SK-N-SH (cell line): ENCODE measurements at regions not wholly inside any gene's neighbourhood (a gene's known extent, or its start where the extent isn't known, plus 50 kb on each side); places are given as distances from the start of the nearest gene placed in this dataset.

ENCODE experiments used
- CTCF ChIA-PET: fragments of 300-600, 350-600 bp; formaldehyde crosslinking; extraction: SDS; loops from one replicate; lab custom pipeline; 2021; lab: Yijun Ruan, JAX
- POLR2A ChIA-PET: fragments of 350-600 bp; sonication (Branson Sonifier 250); formaldehyde crosslinking; extraction: SDS; loops from one replicate; lab custom pipeline; 2020; ENCODE audit warnings: antibody characterized with exemption, inconsistent platforms; lab: Yijun Ruan, JAX
- DNase-seq: peaks from one replicate; pipeline ENCODE4 v3.0.0; 2012
- H2AFZ ChIP-seq: fragments of 200-600 bp; sonication (generic); 2 replicates; pipeline ENCODE4 v1.8.1; 2016; ENCODE audit warnings: antibody characterized with exemption, mild to moderate bottlenecking, low read depth
- H3F3A ChIP-seq: fragments of 200-600 bp; sonication (generic); replicated peaks from 2 replicates; pipeline ENCODE3; 2016; ENCODE audit warnings: antibody characterized with exemption, mild to moderate bottlenecking; ENCODE audit not compliant: insufficient read depth
- H3K27ac ChIP-seq, 2 experiments: fragments of 200-500 bp in 1 of 2; fragments of 200-600 bp in 1 of 2; sonication (Bioruptor generic) in 1 of 2; sonication (generic), shearing (Covaris generic) in 1 of 2; 2 replicates each; pipeline versions ENCODE4 v1.5.1 to v1.6.1; 2014 to 2016; ENCODE audit warnings: low read depth in 2 of 2, inconsistent platforms in 1 of 2, low read length in 1 of 2, mild to moderate bottlenecking in 1 of 2, mixed read lengths in 1 of 2
- H3K27me3 ChIP-seq: fragments of 200-600 bp; sonication (generic), shearing (Covaris generic); 2 replicates; pipeline ENCODE4 v1.6.1; 2016; ENCODE audit warnings: mixed run types; ENCODE audit not compliant: insufficient read depth
- H3K36me3 ChIP-seq, 2 experiments: fragments of 200-500 bp in 1 of 2; fragments of 200-600 bp in 1 of 2; sonication (Bioruptor generic) in 1 of 2; sonication (generic) in 1 of 2; replicated peaks in 1 of 2; 2 replicates each; pipeline versions ENCODE3 to v1.5.1; 2014 to 2016; ENCODE audit warnings: low read length in 1 of 2, mild to moderate bottlenecking in 1 of 2; ENCODE audit not compliant: insufficient read depth in 2 of 2, control insufficient read depth in 1 of 2
- H3K4me1 ChIP-seq, 2 experiments: fragments of 200-500 bp in 1 of 2; fragments of 200-600 bp in 1 of 2; sonication (Bioruptor generic) in 1 of 2; sonication (generic), shearing (Covaris generic) in 1 of 2; 2 replicates each; pipeline versions ENCODE4 v1.5.1 to v1.6.1; 2014 to 2016; ENCODE audit warnings: low read depth in 1 of 2, low read length in 1 of 2, mixed run types in 1 of 2; ENCODE audit not compliant: insufficient read depth in 2 of 2, control insufficient read depth in 1 of 2
- H3K4me2 ChIP-seq: fragments of 200-600 bp; sonication (generic), shearing (Covaris generic); 2 replicates; pipeline ENCODE4 v1.6.1; 2017; ENCODE audit warnings: mixed run types
- H3K4me3 ChIP-seq, 2 experiments: fragments of 200-500 bp in 1 of 2; fragments of 200-600 bp in 1 of 2; sonication (Bioruptor generic) in 1 of 2; sonication (generic), shearing (Covaris generic) in 1 of 2; 2 replicates each; pipeline versions ENCODE4 v1.5.1 to v1.8.1; 2014 to 2016; ENCODE audit warnings: low read depth in 2 of 2, inconsistent platforms in 1 of 2, low read length in 1 of 2, mild to moderate bottlenecking in 1 of 2, mixed read lengths in 1 of 2, moderate library complexity in 1 of 2
- H3K79me2 ChIP-seq: fragments of 200-600 bp; sonication (generic); 2 replicates; pipeline ENCODE4 v1.8.1; 2017; ENCODE audit warnings: mild to moderate bottlenecking; ENCODE audit not compliant: insufficient read depth
- H3K9ac ChIP-seq: fragments of 200-600 bp; sonication (generic); 2 replicates; pipeline ENCODE4 v1.6.1; 2017; ENCODE audit warnings: mixed run types
- H3K9me2 ChIP-seq: fragments of 200-600 bp; sonication (generic); 2 replicates; pipeline ENCODE4 v1.6.1; 2017; ENCODE audit warnings: mixed run types
- H3K9me3 ChIP-seq: fragments of 200-600 bp; sonication (generic); 2 replicates; pipeline ENCODE4 v1.6.1; 2017; ENCODE audit warnings: mixed run types, mild to moderate bottlenecking, moderate library complexity
- H4K20me1 ChIP-seq: fragments of 200-600 bp; sonication (generic); 2 replicates; pipeline ENCODE4 v1.6.1; 2017; ENCODE audit warnings: mild to moderate bottlenecking, mixed run types; ENCODE audit not compliant: insufficient read depth
- CHD2 ChIP-seq: fragments of 150-350 bp; IDR thresholded peaks from 2 replicates; pipeline ENCODE4 v1.6.1; 2018; ENCODE audit warnings: low read length; ENCODE audit not compliant: partially characterized antibody
- ELF1 ChIP-seq: IDR thresholded peaks from 2 replicates; pipeline ENCODE4 v1.4.0; 2012
- FOXM1 ChIP-seq: IDR thresholded peaks from 2 replicates; pipeline ENCODE4 v1.4.0; 2012; ENCODE audit warnings: low read depth, mild to moderate bottlenecking
- GABPA ChIP-seq: IDR thresholded peaks from 2 replicates; pipeline ENCODE4 v1.4.0; 2012; ENCODE audit warnings: low read depth, mild to moderate bottlenecking
- MXI1 ChIP-seq: IDR thresholded peaks from 2 replicates; pipeline ENCODE4 v1.6.1; 2012; ENCODE audit warnings: mild to moderate bottlenecking, low read depth, low read length, improper control_type of control experiment
- NFIC ChIP-seq: IDR thresholded peaks from 2 replicates; pipeline ENCODE4 v1.4.0; 2012; ENCODE audit warnings: borderline replicate concordance
- NRF1 ChIP-seq: IDR thresholded peaks from 2 replicates; pipeline ENCODE4 v1.6.1; 2012; ENCODE audit warnings: low read depth, mild to moderate bottlenecking, low read length
- PBX3 ChIP-seq: IDR thresholded peaks from 2 replicates; pipeline ENCODE4; 2012
- RAD21 ChIP-seq: IDR thresholded peaks from 2 replicates; pipeline ENCODE4 v1.6.1; 2012; ENCODE audit warnings: mild to moderate bottlenecking, low read length
- REST ChIP-seq: IDR thresholded peaks from 2 replicates; pipeline ENCODE4 v1.6.1; 2012; ENCODE audit warnings: mild to moderate bottlenecking, low read depth, low read length, moderate library complexity
- SIN3A ChIP-seq: IDR thresholded peaks from 2 replicates; pipeline ENCODE4 v1.6.1; 2012; ENCODE audit warnings: low read depth, mild to moderate bottlenecking, low read length, moderate library complexity, borderline replicate concordance
- SMC3 ChIP-seq: IDR thresholded peaks from 2 replicates; pipeline ENCODE4 v1.6.1; 2012; ENCODE audit warnings: low read depth, low read length, improper control_type of control experiment
- TEAD4 ChIP-seq: IDR thresholded peaks from 2 replicates; pipeline ENCODE4 v1.4.0; 2012; ENCODE audit warnings: mild to moderate bottlenecking, borderline replicate concordance; ENCODE audit not compliant: insufficient read depth
- USF1 ChIP-seq: IDR thresholded peaks from 2 replicates; pipeline ENCODE4 v1.4.0; 2012; ENCODE audit warnings: low read depth, borderline replicate concordance
- YY1 ChIP-seq: IDR thresholded peaks from 2 replicates; pipeline ENCODE4 v1.4.0; 2012; ENCODE audit warnings: low read depth, mild to moderate bottlenecking
- WGBS: methylation state at CpG from one replicate; pipeline ENCODE4 v1.1.6; 2017; ENCODE audit warnings: low lambda C conversion rate; 5-methylcytosine and 5-hydroxymethylcytosine counted together

- Histone ChIP-seq H2AFZ (no peak overlapping the region), H3K27ac (no peak overlapping the region), H3K79me2 (no peaks in the 10 kb centered on the region), H3K4me2 (no peak overlapping the region), H3K36me3 (no peaks in the 10 kb centered on the region), H3K4me1 (no peaks in the 10 kb centered on the region), H3K9me3 (no peaks in the 10 kb centered on the region), H3F3A (no peaks in the 10 kb centered on the region), H3K4me3 (no peak overlapping the region), H4K20me1 (no peaks in the 10 kb centered on the region), H3K9ac (no peak overlapping the region), H3K9me2 (no peaks in the 10 kb centered on the region), H3K27me3 (peaks cover 11% of the 10 kb centered on the region; the same call in 1 of the 2 replicates)
- TF ChIP-seq MXI1 (no peak), SIN3A (no peak), YY1 (no peak), TEAD4 (no peak), REST (no peak), SMC3 (no peak), ELF1 (no peak), USF1 (no peak), FOXM1 (no peak), RAD21 (no peak), PBX3 (no peak), CHD2 (no peak), NRF1 (no peak), GABPA (no peak), NFIC (no peak)
- no peak for DNase-seq
- WGBS = 3% methylated on average over 4 of the region's 4 CpGs
- POLR2A ChIA-PET = no interaction called here
- CTCF ChIA-PET = no interaction called here
These were observed 61.0 kb upstream of the GLYATL1B start for GRCh38 chr11:59025097-59025496.
